Activated CD4-positive, alpha-beta T cell treated with anti-CD3 and anti-CD28 coated beads for 1 hour (primary cell): ENCODE measurements at regions not wholly inside any gene's neighbourhood (a gene's known extent, or its start where the extent isn't known, plus 50 kb on each side); places are given as distances from the start of the nearest gene placed in this dataset.
"Not testable (repeated sequence)": the region's sequence is repeated elsewhere in the genome, so short reads cannot be mapped to it uniquely, and the experiment has no call there.

ENCODE experiments used
- DNase-seq: peaks from one replicate; pipeline ENCODE4 v3.0.0-alpha.2; 2020

GRCh38 chr7:69311489-69311888 is 286.8 kb upstream of the AUTS2 start:
- no peak for DNase-seq

GRCh38 chr7:69313852-69314251 is 284.4 kb upstream of the AUTS2 start:
- not testable (repeated sequence) for DNase-seq

- no peak for DNase-seq
Observed at GRCh38 chr7:69318794-69319193, 279.5 kb upstream of the AUTS2 start.

GRCh38 chr7:69328516-69328915 is 269.8 kb upstream of the AUTS2 start:
- no peak for DNase-seq

GRCh38 chr7:69334701-69335100 is 263.6 kb upstream of the AUTS2 start:
- no peak for DNase-seq

GRCh38 chr7:69335331-69335730 is 262.9 kb upstream of the AUTS2 start:
- DNase-seq, result no peak

- DNase-seq, result no peak
Observed at GRCh38 chr7:69336976-69337375, 261.3 kb upstream of the AUTS2 start.

- DNase-seq, result no peak
Observed at GRCh38 chr7:69338144-69338543, 260.1 kb upstream of the AUTS2 start.

- DNase-seq, result no peak
Observed at GRCh38 chr7:69341288-69341687, 257.0 kb upstream of the AUTS2 start.

- DNase-seq, result no peak
Observed at GRCh38 chr7:69342154-69342884, 256.0 kb upstream of the AUTS2 start.

GRCh38 chr7:69349291-69349690 is 249.0 kb upstream of the AUTS2 start:
- no peak for DNase-seq

- no peak for DNase-seq
Observed at GRCh38 chr7:69358163-69358821, 240.0 kb upstream of the AUTS2 start.

- no peak for DNase-seq
Observed at GRCh38 chr7:69359003-69359700, 239.1 kb upstream of the AUTS2 start.

GRCh38 chr7:69360913-69361312 is 237.4 kb upstream of the AUTS2 start:
- no peak for DNase-seq

GRCh38 chr7:69363136-69363535 is 235.1 kb upstream of the AUTS2 start:
- DNase-seq, result no peak

GRCh38 chr7:69364813-69365643 is 233.2 kb upstream of the AUTS2 start:
- DNase-seq, result no peak

GRCh38 chr7:69365651-69366192 is 232.6 kb upstream of the AUTS2 start:
- no peak for DNase-seq

- no peak for DNase-seq
Observed at GRCh38 chr7:69367780-69368179, 230.5 kb upstream of the AUTS2 start.

GRCh38 chr7:69373171-69374043 is 224.9 kb upstream of the AUTS2 start:
- no peak for DNase-seq

GRCh38 chr7:69374044-69374425 is 224.2 kb upstream of the AUTS2 start:
- DNase-seq, result no peak

- no peak for DNase-seq
Observed at GRCh38 chr7:69377191-69377590, 221.1 kb upstream of the AUTS2 start.
